WERI-Rb-1 (cell line): ENCODE measurements at regions not wholly inside any gene's neighbourhood (a gene's known extent, or its start where the extent isn't known, plus 50 kb on each side); places are given as distances from the start of the nearest gene placed in this dataset.

Source experiments
- DNase-seq: peaks from one replicate; pipeline ENCODE4 v3.0.0-alpha.2; 2020
- H3K27ac ChIP-seq: fragments of 250-450 bp; sonication (Bioruptor Pico); 2 replicates; pipeline ENCODE4 v1.5.1; 2020; ENCODE audit warnings: mild to moderate bottlenecking, moderate library complexity
- H3K27me3 ChIP-seq: fragments of 250-450 bp; sonication (Bioruptor Pico); 2 replicates; pipeline ENCODE4 v1.5.1; 2021; ENCODE audit warnings: mild to moderate bottlenecking, low read depth, moderate library complexity; ENCODE audit not compliant: insufficient read depth, severe bottlenecking
- H3K36me3 ChIP-seq: fragments of 250-450 bp; sonication (Bioruptor Pico); 2 replicates; pipeline ENCODE4 v1.5.1; 2020; ENCODE audit warnings: mild to moderate bottlenecking, moderate library complexity
- H3K4me3 ChIP-seq: 2 replicates; pipeline ENCODE4 v1.5.1; 2011; ENCODE audit warnings: low read depth, mild to moderate bottlenecking, control low read depth, low read length
- H3K9me3 ChIP-seq: fragments of 250-450 bp; sonication (Bioruptor Pico); 2 replicates; pipeline ENCODE4 v1.5.1; 2021; ENCODE audit warnings: mild to moderate bottlenecking, moderate library complexity; ENCODE audit not compliant: severe bottlenecking
- TF ChIP-seq, protein P1 (sequence below): IDR thresholded peaks from 2 replicates; pipeline ENCODE4 v1.5.1; 2011; ENCODE audit warnings: low read depth, mild to moderate bottlenecking, control low read depth, inconsistent platforms, low read length

DNA sequence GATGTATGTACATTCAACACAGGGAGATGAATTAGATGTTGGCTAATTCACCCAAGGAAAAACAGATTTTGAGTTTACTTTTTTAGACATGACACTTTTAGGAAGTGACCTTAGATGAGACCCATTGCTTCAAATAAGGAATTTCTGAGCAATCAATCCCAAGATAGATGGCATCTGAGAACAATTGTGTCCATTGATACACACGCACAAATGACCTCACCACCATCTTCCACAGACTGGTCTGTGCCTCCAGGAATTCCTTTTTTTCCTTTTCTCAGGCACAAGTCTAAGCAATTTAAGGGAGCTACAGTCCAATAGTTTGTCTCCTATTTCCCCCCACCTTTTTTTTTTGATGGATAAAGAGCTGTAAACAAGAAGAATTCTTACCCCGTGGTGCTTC is 265.3 kb downstream of the TBL1XR1 start:
- Histone ChIP-seq H3K27ac (no peak overlapping the region), H3K27me3 (no peaks in the 10 kb centered on the region), H3K9me3 (no peaks in the 10 kb centered on the region), H3K4me3 (no peak overlapping the region), H3K36me3 (no peaks in the 10 kb centered on the region)
- TF ChIP-seq, protein P1, sequence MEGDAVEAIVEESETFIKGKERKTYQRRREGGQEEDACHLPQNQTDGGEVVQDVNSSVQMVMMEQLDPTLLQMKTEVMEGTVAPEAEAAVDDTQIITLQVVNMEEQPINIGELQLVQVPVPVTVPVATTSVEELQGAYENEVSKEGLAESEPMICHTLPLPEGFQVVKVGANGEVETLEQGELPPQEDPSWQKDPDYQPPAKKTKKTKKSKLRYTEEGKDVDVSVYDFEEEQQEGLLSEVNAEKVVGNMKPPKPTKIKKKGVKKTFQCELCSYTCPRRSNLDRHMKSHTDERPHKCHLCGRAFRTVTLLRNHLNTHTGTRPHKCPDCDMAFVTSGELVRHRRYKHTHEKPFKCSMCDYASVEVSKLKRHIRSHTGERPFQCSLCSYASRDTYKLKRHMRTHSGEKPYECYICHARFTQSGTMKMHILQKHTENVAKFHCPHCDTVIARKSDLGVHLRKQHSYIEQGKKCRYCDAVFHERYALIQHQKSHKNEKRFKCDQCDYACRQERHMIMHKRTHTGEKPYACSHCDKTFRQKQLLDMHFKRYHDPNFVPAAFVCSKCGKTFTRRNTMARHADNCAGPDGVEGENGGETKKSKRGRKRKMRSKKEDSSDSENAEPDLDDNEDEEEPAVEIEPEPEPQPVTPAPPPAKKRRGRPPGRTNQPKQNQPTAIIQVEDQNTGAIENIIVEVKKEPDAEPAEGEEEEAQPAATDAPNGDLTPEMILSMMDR: no peak
- DNase-seq: no peak

DNA sequence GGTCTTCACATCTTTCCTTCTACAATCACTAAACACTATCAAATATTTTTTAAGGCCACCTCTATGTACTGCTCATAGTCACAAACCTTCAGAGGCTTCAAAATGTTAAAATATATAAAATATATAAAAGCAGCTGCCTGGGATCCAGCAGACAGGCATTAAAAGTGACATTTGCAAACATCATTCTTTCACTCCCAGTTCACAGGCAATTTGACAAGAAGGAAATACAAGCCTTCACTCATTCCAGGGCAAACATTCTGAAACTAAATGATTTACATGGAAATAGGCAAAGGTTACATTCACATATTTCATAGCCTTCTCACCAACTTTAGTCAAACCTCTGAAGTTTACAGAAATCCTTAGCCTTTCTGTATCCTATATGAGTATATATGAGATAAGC is 266.3 kb downstream of the TBL1XR1 start:
- H3K4me3 ChIP-seq: no peak overlapping the region
- no peak overlapping the region for H3K27ac ChIP-seq
- H3K9me3 ChIP-seq: no peaks in the 10 kb centered on the region
- no peak for DNase-seq
- no peaks in the 10 kb centered on the region for H3K27me3 ChIP-seq
- H3K36me3 ChIP-seq: no peaks in the 10 kb centered on the region
- TF ChIP-seq, protein P1: no peak

DNA sequence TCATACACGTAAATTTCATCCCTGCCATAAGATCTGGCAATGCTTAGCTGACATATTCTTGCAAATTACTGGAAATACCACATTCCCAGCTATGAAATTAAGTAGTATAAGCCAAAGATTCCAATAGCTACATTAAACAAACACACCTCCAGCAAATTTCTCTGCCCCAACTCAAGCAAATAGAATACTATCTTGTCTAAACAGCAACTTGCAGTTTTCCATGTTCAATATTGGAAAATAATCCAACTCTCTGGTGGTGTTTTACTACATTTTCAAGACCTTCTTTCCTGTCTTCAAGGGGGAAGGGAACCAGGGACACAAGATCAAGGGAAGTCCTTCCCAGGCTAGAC is 268.7 kb downstream of the TBL1XR1 start:
- no peaks in the 10 kb centered on the region for H3K27me3 ChIP-seq
- no peak overlapping the region for H3K27ac ChIP-seq
- TF ChIP-seq, protein P1: no peak
- H3K36me3 ChIP-seq: no peaks in the 10 kb centered on the region
- H3K9me3 ChIP-seq: no peaks in the 10 kb centered on the region
- H3K4me3 ChIP-seq: no peak overlapping the region
- no peak for DNase-seq

DNA sequence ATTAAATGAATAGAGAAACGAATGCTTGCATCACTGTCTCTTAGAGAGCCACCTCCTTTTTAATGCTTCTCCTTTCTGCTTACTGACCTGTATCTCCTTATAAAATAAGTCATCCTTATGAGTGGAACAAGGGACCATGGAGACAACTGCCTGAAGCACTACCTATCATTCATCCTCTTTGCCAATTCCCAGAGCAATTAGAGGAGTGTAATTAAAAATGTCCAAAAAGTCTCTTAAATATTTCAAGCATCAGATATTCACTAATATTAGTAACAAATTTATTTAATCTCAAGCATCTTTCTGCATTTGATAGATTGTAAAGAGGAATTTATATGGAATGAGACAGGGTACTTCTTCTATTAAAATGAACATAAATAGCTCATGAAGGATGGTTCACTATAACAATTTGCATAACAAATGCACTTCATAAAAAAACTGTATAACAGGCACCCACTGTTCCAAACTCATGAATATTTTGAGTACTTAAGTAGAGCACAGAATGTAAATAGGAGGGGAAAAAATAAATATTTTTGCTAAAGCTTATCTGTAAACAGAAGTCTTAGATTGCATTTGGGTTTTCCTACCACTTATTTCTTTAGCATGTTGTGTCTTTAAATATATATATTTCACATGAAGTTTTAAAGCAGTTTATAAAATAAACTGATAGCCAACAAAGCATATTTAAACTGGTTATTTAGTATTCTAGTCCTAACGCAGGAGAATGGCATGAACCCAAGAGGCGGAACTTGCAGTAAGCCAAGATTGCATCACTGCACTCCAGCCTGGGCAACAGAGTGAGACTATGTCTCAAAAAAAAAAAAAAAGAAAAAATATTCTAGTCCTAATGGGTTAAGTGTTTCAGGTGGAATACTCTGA is 269.3 kb downstream of the TBL1XR1 start:
- Histone ChIP-seq H3K27ac (no peak overlapping the region), H3K9me3 (no peaks in the 10 kb centered on the region), H3K27me3 (no peaks in the 10 kb centered on the region), H3K4me3 (no peak overlapping the region), H3K36me3 (no peaks in the 10 kb centered on the region)
- TF ChIP-seq, protein P1: no peak
- DNase-seq: no peak

DNA sequence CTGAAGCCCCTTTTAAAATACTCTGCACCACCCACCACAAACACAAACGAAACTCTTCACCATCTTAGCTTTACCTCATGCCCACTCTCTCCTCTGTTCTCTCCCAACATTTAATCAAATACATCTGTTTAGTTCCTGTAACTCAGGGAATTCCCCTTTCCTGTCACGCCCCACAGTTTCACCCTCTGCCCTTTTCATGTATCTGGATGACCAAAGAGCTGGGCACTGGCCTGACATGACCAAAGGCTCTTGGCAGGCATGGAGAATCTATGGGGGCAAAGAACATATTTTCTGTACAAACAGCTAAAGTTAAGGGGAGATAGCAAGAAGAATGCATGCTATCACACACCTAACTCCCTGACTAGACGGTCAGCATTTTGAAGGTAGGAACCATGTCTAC is 270.0 kb downstream of the TBL1XR1 start:
- Histone ChIP-seq H3K27ac (no peak overlapping the region), H3K9me3 (no peaks in the 10 kb centered on the region), H3K36me3 (no peaks in the 10 kb centered on the region), H3K27me3 (no peaks in the 10 kb centered on the region), H3K4me3 (no peak overlapping the region)
- TF ChIP-seq, protein P1: no peak
- DNase-seq: no peak

DNA sequence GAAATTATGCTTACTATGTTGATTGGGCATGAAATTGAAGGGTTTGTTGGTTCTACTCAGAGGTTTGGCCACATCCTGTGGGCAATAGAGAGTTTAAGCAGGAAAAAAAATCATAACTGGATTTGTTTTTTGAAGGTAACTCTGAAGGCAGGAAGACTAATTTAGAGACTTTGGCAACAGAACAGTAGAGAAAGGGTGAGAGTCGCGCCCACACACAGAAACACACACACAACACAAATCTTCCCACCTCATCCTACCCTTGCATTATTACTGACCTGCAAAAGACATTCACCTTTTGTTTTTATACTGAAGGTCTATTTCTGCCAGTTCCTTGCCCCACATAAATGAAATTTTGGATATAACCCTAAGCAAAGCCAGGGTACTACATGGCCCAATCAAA is 270.6 kb downstream of the TBL1XR1 start:
- Histone ChIP-seq H3K27me3 (no peaks in the 10 kb centered on the region), H3K9me3 (no peaks in the 10 kb centered on the region), H3K4me3 (no peak overlapping the region), H3K36me3 (no peaks in the 10 kb centered on the region), H3K27ac (no peak overlapping the region)
- no peak for DNase-seq
- TF ChIP-seq, protein P1: no peak
